Fibroblast of pulmonary artery (primary cell): ENCODE measurements at regions not wholly inside any gene's neighbourhood (a gene's known extent, or its start where the extent isn't known, plus 50 kb on each side); places are given as distances from the start of the nearest gene placed in this dataset.

ENCODE experiments used
- DNase-seq: peaks from one replicate; pipeline ENCODE4 v3.0.0-alpha.2; 2010; ENCODE audit warnings: low read depth
- H3K4me3 ChIP-seq: replicated peaks from 2 replicates; pipeline ENCODE4 v1.5.1; 2011; ENCODE audit warnings: low read depth, mild to moderate bottlenecking, control low read depth, low read length, moderate library complexity
- TF ChIP-seq, protein P1 (sequence below): IDR thresholded peaks from 2 replicates; pipeline ENCODE4 v1.5.1; 2011; ENCODE audit warnings: mild to moderate bottlenecking, control low read depth, low read length, inconsistent platforms; ENCODE audit errors: missing control alignments

DNA sequence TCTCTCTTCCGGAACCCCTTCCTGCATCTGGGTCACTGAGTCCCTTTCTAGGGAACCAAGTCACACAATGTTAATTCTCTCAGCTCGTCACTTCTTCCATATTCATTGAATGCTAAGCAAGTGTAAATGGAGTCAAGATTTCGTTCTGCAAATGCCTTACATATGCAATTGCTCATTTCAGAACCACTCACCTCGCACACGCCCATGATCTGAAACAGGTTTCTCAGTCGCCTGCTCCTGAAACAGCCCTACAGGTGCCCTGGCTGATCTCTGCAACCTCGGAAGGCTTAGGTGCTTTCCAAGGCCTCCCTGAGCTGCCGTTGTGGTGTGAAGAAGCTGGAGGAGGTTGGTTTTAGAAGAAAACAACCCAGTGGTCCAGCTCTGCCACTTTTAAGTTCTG is 100.8 kb upstream of the MSX1 start:
- TF ChIP-seq, protein P1, sequence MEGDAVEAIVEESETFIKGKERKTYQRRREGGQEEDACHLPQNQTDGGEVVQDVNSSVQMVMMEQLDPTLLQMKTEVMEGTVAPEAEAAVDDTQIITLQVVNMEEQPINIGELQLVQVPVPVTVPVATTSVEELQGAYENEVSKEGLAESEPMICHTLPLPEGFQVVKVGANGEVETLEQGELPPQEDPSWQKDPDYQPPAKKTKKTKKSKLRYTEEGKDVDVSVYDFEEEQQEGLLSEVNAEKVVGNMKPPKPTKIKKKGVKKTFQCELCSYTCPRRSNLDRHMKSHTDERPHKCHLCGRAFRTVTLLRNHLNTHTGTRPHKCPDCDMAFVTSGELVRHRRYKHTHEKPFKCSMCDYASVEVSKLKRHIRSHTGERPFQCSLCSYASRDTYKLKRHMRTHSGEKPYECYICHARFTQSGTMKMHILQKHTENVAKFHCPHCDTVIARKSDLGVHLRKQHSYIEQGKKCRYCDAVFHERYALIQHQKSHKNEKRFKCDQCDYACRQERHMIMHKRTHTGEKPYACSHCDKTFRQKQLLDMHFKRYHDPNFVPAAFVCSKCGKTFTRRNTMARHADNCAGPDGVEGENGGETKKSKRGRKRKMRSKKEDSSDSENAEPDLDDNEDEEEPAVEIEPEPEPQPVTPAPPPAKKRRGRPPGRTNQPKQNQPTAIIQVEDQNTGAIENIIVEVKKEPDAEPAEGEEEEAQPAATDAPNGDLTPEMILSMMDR: no peak
- no peak overlapping the region for H3K4me3 ChIP-seq
- DNase-seq: no peak

DNA sequence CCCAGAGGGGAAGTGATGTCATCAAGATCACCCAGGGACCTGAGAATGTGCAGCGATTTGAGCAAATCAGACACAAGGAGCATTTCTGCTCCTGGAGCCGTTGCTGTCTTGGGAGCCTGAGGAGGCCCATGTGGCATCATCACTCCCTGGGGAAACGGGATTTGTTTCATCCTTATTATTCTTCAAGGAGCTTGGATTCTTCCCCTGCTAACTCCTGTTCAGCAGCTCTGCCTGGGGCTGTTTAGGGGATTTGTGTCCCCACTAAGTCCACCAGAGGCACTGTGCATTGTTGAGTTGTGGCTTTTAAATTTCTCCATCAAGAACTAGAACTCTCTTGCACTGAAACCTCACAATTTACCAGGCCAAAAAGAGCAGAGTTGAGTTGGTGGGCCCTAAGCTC is 104.2 kb upstream of the MSX1 start:
- DNase-seq: no peak
- H3K4me3 ChIP-seq: no peak overlapping the region
- TF ChIP-seq, protein P1: no peak

DNA sequence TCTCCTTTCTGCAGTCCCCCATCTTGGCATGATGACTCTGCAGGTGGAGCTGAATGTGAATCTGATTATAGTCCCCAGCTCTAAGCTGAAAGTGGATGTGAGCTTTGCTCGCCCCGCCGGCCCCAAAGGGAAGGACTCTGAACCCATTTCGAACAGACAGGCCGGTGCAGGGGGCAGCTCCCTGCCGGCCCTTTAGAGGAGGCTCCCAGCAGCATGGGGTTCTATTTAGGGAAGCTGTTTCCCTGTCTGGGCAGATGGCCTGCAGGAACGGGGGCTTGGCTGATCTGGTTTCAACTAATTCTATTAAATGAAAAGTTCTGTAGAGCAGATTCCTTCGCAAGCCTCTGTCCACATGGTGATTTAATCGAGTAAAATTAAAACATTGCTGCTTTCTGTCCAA is 104.8 kb upstream of the MSX1 start:
- TF ChIP-seq, protein P1: no peak
- H3K4me3 ChIP-seq: no peak overlapping the region
- no peak for DNase-seq

DNA sequence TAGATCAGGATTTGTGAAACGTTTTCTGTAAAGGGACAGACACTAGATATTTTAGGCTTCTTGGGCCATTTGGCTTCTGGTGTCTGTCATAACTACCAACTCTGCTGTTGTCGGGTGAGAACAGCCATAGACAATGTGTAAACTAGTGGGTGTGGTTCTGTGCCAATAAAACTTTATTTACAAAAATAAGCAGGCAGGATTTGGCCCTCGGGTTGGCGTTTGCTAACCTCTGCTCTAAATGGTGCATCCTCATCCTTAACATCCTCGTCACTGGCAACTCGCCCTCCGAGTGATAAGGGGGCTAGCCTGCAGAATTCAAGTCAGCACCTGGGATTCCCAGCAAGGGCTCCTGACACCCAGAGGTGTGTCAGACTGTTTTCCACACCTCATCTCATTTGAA is 105.8 kb upstream of the MSX1 start:
- TF ChIP-seq, protein P1: no peak
- no peak overlapping the region for H3K4me3 ChIP-seq
- DNase-seq: no peak

DNA sequence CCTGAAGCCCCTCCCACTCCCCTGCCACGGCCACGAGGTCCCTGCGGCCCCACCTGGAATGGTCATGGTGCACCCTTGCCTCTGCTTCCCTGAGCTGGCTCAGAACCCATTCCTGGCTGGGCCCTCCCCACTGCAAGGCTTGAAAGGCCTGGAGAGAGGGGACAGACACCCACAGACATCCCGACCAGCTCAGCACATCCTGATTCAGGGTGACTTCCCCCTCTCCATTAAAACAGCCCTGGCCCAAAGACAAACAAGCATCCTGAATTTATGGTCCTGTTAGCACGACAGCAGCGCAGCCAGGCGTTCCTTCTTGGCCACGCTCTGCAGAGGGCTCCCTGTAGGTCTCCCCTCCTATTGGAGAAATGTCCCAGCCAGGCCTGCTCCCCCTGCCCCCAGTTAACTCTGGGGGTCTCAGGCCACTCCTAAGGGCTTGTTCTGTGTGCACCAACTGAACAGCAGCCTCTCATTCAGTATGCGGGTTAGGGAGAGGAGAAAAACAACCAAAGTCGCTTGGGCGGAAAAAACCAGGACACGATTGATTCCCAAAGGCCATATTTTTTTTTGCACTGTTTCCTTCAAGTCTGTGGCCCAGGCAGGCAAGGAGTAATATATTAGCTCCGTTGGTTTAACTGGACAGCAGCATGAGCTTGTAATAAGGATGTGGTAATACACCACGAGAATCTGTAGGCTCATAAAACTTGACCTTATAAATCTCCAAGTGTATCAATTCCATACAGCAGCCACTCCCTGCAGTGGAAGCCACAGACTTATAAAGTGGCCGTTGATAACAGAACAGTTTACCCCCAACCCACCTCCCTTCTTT is 106.7 kb upstream of the MSX1 start:
- no peak for DNase-seq
- TF ChIP-seq, protein P1: no peak
- no peak overlapping the region for H3K4me3 ChIP-seq

DNA sequence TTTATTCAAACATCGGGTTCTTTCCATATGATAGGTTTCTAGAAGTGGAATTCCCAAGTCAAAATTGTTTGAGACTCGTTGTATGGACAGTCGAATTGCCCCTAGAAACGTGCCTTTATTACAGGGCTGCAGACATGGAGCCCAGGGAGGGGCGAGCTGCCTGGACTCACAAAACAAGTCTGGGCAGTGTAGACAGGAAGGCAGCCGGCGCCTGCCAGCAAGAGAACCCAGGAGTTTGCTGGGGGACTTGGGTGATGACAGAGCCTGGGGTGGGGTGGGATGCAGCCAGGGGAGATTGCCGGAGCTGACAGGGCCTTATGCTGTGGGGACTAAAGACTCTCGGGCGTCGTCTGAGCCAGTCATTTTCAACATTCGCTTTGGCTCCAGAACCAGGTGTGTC is 107.4 kb upstream of the MSX1 start:
- TF ChIP-seq, protein P1: no peak
- no peak for DNase-seq
- H3K4me3 ChIP-seq: no peak overlapping the region

DNA sequence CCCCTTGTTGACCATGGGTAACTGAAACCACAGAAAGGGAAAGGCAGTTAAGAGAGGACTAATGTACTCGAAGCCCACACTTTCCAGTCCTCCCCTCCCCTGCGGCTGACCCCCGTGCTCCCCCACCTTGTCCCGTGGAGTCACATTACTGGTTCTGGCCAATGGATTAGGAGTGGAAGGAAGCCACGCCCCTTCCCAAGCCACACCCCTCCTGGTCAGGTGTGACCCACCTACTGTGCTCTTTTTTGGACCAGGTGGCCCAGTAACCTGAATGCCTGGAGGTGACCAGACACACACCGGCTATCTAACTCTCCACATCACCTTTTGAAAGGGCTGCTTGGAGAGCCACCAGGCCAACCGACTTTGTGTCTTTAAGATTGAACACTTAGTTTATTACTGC is 109.3 kb upstream of the MSX1 start:
- TF ChIP-seq, protein P1: no peak
- no peak overlapping the region for H3K4me3 ChIP-seq
- no peak for DNase-seq
